ENCODE measurements at regions not wholly inside any gene's neighbourhood (a gene's known extent, or its start where the extent isn't known, plus 50 kb on each side); places are given as distances from the start of the nearest gene placed in this dataset.

GRCh38 chr5:93916872-93917271 is 175.5 kb upstream of the POU5F2 start:
- no peak for TF ChIP-seq CTCF (IDR thresholded peaks at IDR 0.05)
- no peak for TF ChIP-seq POLR2A (IDR thresholded peaks at IDR 0.05)

All from lower leg skin (tissue), 3 donors.